Uterus (tissue), 2 donors: ENCODE measurements at regions not wholly inside any gene's neighbourhood (a gene's known extent, or its start where the extent isn't known, plus 50 kb on each side); places are given as distances from the start of the nearest gene placed in this dataset.

Experiments used
- POLR2A ChIP-seq, 2 donors: fragments of 450-650 bp; IDR thresholded peaks; one replicate each; pipeline ENCODE4 v1.6.1; 2016; ENCODE audit warnings: antibody characterized with exemption in 2 of 2, mild to moderate bottlenecking in 1 of 2, moderate library complexity in 1 of 2
- TF ChIP-seq, protein P1 (sequence below), 4 experiments: fragments of 200-600 bp in 2 of 4; fragments of 450-650 bp in 2 of 4; sonication (generic) in 2 of 4; IDR thresholded peaks; one replicate each; pipeline ENCODE4 v1.5.1; 2016 to 2019; ENCODE audit warnings: antibody characterized with exemption in 4 of 4, mild to moderate bottlenecking in 2 of 4, moderate library complexity in 1 of 4

DNA sequence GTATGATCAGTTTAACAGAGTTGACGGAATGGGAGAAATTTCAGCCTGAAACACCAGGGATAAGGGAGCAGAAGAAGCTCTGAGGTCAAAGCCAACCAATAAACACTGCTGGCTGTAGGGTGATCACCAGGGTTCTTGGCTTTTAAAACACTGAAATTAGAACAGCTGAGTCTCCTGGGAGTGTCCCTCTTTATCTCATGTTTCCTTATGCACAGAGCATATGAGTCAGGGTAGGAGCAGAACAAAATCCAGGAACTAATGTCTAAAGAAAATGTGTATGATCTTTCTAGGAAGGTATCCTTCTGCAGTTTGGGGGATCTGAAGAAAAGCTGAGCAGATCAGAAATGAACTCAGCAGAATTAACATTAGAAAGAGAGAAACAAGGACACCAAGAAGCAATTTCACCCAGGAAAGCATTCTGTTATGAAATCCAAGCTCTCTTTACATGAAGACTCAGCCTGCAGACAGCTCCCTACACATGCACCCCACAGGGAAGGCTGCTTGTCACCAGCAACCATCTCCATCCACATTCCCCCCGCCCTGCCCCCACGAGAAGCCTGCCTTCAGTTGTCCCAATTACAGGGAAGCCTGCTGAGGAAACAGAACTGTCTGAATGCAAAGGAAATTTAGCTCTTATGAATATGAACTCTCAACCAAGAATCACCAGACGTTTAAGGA lies 469.7 kb downstream of the PDCD6IP start:
- TF ChIP-seq, protein P1, sequence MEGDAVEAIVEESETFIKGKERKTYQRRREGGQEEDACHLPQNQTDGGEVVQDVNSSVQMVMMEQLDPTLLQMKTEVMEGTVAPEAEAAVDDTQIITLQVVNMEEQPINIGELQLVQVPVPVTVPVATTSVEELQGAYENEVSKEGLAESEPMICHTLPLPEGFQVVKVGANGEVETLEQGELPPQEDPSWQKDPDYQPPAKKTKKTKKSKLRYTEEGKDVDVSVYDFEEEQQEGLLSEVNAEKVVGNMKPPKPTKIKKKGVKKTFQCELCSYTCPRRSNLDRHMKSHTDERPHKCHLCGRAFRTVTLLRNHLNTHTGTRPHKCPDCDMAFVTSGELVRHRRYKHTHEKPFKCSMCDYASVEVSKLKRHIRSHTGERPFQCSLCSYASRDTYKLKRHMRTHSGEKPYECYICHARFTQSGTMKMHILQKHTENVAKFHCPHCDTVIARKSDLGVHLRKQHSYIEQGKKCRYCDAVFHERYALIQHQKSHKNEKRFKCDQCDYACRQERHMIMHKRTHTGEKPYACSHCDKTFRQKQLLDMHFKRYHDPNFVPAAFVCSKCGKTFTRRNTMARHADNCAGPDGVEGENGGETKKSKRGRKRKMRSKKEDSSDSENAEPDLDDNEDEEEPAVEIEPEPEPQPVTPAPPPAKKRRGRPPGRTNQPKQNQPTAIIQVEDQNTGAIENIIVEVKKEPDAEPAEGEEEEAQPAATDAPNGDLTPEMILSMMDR (IDR thresholded peaks at IDR 0.05), result no peak
- no peak for TF ChIP-seq POLR2A (IDR thresholded peaks at IDR 0.05)
